Epithelial cell of esophagus (primary cell): ENCODE measurements at regions not wholly inside any gene's neighbourhood (a gene's known extent, or its start where the extent isn't known, plus 50 kb on each side); places are given as distances from the start of the nearest gene placed in this dataset.

ENCODE experiments used
- DNase-seq: peaks from one replicate; pipeline ENCODE4 v3.0.0; 2010; ENCODE audit warnings: low read depth
- H3K4me3 ChIP-seq: 2 replicates; pipeline ENCODE4 v1.5.1; 2011; ENCODE audit warnings: mild to moderate bottlenecking, low read length, control low read depth
- CTCF ChIP-seq: IDR thresholded peaks from 2 replicates; pipeline ENCODE4 v1.5.1; 2011; ENCODE audit warnings: low read depth, mild to moderate bottlenecking, low read length, control low read depth, inconsistent platforms; ENCODE audit not compliant: insufficient read depth; ENCODE audit errors: missing control alignments

- no peak for DNase-seq
- no peak overlapping the region for H3K4me3 ChIP-seq
- TF ChIP-seq CTCF = no peak
Observed at GRCh38 chr1:114214016-114214415, 60.3 kb upstream of the SYT6 start.

GRCh38 chr1:114209971-114210370 is 56.3 kb upstream of the SYT6 start:
- no peak for DNase-seq
- H3K4me3 ChIP-seq = no peak overlapping the region
- TF ChIP-seq CTCF = no peak

GRCh38 chr1:114208714-114209113 is 55.0 kb upstream of the SYT6 start:
- no peak for TF ChIP-seq CTCF
- no peak overlapping the region for H3K4me3 ChIP-seq
- DNase-seq = no peak

- H3K4me3 ChIP-seq = no peak overlapping the region
- no peak for TF ChIP-seq CTCF
- DNase-seq = no peak
Observed at GRCh38 chr1:114208106-114208505, 54.4 kb upstream of the SYT6 start.

GRCh38 chr1:114207635-114208034 is 54.0 kb upstream of the SYT6 start:
- no peak for TF ChIP-seq CTCF
- DNase-seq = no peak
- H3K4me3 ChIP-seq = no peak overlapping the region

GRCh38 chr1:114206392-114206791 is 52.7 kb upstream of the SYT6 start:
- no peak overlapping the region for H3K4me3 ChIP-seq
- no peak for TF ChIP-seq CTCF
- DNase-seq = no peak

- no peak for DNase-seq
- no peak overlapping the region for H3K4me3 ChIP-seq
Observed at GRCh38 chr1:114203595-114204128, 50.0 kb upstream of the SYT6 start.

More at GRCh38 chr1:114203595-114204128, 50.0 kb upstream of the SYT6 start:
- TF ChIP-seq CTCF = no peak
